GM21390 (cell line): ENCODE measurements at regions not wholly inside any gene's neighbourhood (a gene's known extent, or its start where the extent isn't known, plus 50 kb on each side); places are given as distances from the start of the nearest gene placed in this dataset.
"Not testable (repeated sequence)": the region's sequence is repeated elsewhere in the genome, so short reads cannot be mapped to it uniquely, and the experiment has no call there.

Experiments
- ATAC-seq: cut with Tn5 transposase; IDR thresholded peaks from one replicate; pipeline ENCODE4 v1.9.1; 2021; ENCODE audit not compliant: unreplicated experiment

- peak; percentile 81 for ATAC-seq
Observed at GRCh38 chr10:42367532-42368230, 270.7 kb downstream of the ZNF33B start.

- no peak for ATAC-seq
Observed at GRCh38 chr10:42351745-42352144, 286.6 kb downstream of the ZNF33B start.

GRCh38 chr10:42336593-42337337, 301.6 kb downstream of the ZNF33B start:
- not testable (repeated sequence) for ATAC-seq

- not testable (repeated sequence) for ATAC-seq
Observed at GRCh38 chr10:42335653-42336296, 302.6 kb downstream of the ZNF33B start.

DNA sequence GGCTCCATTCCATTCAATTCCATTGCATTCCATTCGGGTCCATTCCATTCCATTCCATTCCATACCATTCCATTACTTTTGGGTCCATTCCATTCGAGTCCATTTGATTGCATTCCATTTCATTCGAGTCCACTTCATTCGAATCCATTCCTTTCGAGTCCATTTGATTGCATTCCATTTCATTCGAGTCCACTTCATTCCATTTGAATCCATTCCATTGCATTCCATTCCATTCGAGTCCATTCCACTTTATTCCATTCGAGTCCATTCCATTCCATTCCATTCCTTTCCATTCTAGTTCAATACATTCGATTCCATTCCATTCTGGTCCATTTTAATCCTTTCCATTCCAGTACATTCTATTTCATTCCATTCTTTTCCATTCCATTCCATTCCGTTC, 334.0 kb downstream of the ZNF33B start:
- ATAC-seq, result no peak

- ATAC-seq, result not testable (repeated sequence)
Observed at GRCh38 chr10:42281896-42282295, 356.5 kb downstream of the ZNF33B start.

DNA sequence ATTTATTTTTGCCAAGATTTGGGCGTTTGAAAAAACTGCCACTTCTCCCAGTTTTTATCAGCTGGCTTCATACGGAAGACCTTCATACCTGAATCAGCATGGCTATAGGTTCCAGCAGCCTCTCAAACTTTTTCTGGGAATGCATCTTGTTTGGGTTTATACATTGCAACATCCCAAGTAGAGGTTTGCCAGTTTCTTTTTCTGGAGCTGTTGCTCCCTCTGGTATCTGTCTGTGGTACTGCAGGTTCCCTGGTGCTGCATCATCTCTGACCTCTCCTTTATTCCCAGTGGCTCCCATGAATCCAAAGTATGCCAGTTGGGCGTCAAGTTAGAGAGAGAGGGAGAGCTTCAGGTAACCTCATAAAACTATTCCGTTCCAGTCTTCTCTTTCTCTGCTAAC, 368.6 kb downstream of the ZNF33B start:
- not testable (repeated sequence) for ATAC-seq

- ATAC-seq, result not testable (repeated sequence)
Observed at GRCh38 chr10:42263259-42263658, 375.1 kb downstream of the ZNF33B start.

DNA sequence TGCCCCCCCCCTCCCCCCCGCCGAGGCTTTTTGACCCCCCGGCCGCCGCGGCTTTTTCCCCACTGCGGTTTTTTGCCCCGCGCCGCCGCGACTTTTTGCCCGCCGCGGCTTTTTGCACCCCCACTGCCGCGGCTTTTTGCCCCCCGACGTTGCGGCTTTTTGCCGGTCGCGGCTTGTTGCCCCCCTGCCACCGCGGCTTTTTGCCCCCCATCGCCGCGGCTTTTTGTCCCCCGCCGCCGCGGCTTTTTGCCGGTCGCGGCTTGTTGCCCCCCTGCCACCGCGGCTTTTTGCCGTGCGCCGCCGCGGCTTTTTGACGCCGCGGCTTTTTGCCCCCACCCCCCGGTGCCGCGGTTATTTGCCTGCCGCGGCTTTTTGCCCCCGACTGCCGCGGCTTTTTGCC, 395.4 kb downstream of the ZNF33B start:
- ATAC-seq, result not testable (repeated sequence)

- no peak for ATAC-seq
Observed at GRCh38 chr10:42242135-42242805, 396.1 kb downstream of the ZNF33B start.

DNA sequence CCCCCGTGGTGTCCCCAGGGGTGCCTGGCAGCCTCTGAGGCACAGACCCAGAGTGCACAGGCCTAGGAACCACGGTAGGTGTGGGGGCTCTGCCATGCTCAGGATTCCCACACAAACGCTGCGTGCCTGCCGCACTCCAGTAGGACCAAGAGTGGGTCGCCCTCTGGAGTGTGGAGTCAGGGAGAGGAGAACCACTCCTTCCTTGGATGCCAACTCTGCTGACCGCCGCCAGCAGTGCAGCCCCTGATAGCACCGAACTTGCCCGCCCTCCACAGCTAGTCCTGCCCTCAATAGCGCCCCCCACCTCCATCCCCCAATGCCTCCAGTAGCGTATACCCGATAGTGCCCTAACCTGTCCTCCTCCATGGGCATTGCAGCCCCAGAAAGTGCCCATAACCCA, 402.0 kb downstream of the ZNF33B start:
- ATAC-seq, result not testable (repeated sequence)

DNA sequence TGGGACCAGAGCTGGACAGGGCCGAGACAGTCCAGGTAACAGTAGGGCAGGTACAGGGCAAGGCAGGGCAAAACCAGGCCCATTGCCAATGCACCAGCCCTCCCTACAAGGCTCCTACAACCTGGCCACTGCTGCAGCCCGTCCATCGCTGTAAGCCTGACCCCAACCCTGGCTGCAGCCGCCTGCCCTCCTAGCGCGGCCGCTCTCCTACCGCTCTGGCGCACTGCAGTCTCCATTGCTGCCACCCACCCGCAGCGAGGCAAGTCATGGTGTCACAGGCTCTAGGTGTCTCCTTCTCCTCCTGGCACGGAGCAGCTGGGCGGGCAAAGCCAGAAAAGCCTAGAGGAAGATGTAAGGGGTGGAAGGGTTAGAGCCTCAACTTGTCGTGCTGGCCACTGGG, 402.6 kb downstream of the ZNF33B start:
- not testable (repeated sequence) for ATAC-seq

DNA sequence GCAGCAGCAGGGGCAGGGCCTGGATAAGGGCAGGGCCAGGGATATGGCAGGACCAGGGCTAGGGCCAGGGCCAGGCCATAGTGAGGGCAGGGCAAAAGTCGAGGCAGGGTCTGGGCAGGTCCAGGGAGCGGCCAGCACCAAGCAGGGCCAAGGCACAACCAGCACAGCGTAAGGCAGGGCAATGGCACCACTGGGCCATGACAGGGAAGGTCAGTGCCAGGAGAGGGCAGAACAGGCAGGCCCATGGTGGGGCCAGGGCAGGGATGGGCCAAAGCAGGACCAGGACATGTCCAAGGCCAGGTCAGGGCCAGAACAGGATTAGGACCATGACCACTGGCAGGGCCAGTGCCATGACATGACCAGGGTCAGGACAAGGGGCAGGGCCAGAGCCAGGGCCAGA, 403.1 kb downstream of the ZNF33B start:
- ATAC-seq, result not testable (repeated sequence)

GRCh38 chr10:42234506-42234905, 403.9 kb downstream of the ZNF33B start:
- ATAC-seq, result not testable (repeated sequence)

GRCh38 chr10:42233461-42234206, 404.7 kb downstream of the ZNF33B start:
- not testable (repeated sequence) for ATAC-seq

GRCh38 chr10:42232955-42233354, 405.4 kb downstream of the ZNF33B start:
- not testable (repeated sequence) for ATAC-seq

DNA sequence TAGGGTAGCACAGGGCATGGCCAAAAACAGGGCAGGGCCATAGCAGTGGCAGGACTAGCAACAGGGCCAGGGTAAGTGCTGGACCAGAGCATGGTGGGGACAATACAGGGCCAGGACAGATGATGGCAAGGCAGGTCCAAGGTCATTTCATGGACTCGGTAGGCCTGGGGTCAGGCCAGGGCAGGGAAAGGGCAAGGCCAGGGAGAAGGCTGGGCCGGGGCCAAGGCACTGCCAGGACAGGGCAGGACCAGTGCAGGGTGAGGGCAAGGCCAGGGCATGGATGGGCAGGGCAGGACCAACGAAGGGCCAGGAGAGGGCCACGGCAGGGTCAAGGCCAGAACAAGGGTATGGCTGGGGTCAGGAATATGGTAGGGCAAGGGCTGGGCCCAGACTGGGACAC, 407.6 kb downstream of the ZNF33B start:
- not testable (repeated sequence) for ATAC-seq

GRCh38 chr10:42230115-42230514, 408.3 kb downstream of the ZNF33B start:
- ATAC-seq, result not testable (repeated sequence)

- not testable (repeated sequence) for ATAC-seq
Observed at GRCh38 chr10:42227859-42228258, 410.5 kb downstream of the ZNF33B start.

DNA sequence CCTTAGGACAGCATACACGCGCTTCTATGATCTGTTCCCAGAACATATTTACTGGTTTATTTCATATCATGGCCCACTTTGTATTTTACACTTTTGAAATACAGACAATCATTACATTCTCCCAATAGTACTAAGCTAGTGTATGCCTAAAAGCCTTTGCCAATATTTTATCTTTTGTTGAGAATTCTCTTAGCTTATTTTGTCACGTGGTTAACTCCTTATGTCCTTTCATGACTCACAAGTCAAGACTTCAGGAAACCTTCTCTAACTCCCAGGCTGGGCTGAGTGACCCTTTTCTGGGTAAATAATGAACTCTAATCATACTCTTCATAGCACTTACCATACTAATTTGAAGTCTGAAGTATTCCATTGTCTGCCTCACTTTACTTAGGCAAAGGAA, 444.8 kb downstream of the ZNF33B start:
- ATAC-seq, result not testable (repeated sequence)
